ENCODE measurements at regions not wholly inside any gene's neighbourhood (a gene's known extent, or its start where the extent isn't known, plus 50 kb on each side); places are given as distances from the start of the nearest gene placed in this dataset.
"Not testable (repeated sequence)": the region's sequence is repeated elsewhere in the genome, so short reads cannot be mapped to it uniquely, and the experiment has no call there.

GRCh38 chr7:65792726-65793125 lies 80.1 kb upstream of the VKORC1L1 start:
- H3K4me3 ChIP-seq (replicated peaks in 1 of 3); H3K4me1 ChIP-seq; DNase-seq; H3K36me3 ChIP-seq; H3K27ac ChIP-seq; intact Hi-C loops (cut with DNase I); H3K9me3 ChIP-seq; H3K27me3 ChIP-seq: not testable (repeated sequence)
- 95 to 97% methylated on average over 4 of the region's 4 CpGs for WGBS, 2 donors

DNA sequence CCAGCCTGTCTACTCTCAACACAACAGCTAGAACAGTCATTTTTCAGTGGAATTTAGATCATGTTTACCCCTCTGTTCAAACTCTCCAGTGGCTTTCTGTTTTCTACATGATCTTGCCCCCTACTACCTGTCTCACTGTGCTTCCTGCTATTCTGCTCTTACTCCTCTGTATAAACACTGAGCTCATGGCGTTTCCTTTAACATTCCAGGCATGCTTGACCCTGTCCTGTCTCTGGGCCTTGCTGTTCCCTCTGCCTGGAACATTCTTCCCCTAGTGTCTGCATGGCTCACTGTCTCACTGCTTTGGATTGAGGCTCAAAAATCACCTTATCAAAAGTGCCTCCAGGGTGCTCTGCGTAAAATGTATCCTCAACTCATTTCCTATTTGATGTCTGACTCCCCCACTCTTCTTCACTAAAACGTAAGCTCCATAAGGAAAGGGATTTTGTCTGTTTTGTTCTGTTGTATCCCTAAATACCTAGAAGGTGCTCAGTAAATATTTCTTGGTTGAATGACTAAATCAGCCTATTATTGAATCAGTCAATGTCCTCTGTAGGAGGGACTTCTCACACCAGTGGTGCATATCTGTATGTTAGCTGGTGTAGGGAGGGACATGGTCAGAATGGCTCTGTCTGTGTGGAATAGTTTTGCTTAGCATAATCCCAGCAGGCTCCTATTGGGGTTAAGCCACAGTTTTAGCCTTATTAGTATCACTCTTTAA lies 78.0 kb upstream of the VKORC1L1 start:
- H3K9me3 ChIP-seq; H3K4me3 ChIP-seq (replicated peaks in 1 of 3); H3K4me1 ChIP-seq; DNase-seq; H3K27ac ChIP-seq; H3K27me3 ChIP-seq; intact Hi-C loops (cut with DNase I); H3K36me3 ChIP-seq: not testable (repeated sequence)
- 69 to 70% methylated on average over 3 of the region's 3 CpGs for WGBS, 2 donors

- DNase-seq; H3K27me3 ChIP-seq; H3K36me3 ChIP-seq; H3K4me1 ChIP-seq; H3K9me3 ChIP-seq; H3K4me3 ChIP-seq (replicated peaks in 1 of 3); H3K27ac ChIP-seq; intact Hi-C loops (cut with DNase I): not testable (repeated sequence)
- 91 to 92% methylated on average over 4 of the region's 4 CpGs for WGBS, 2 donors
Measured at GRCh38 chr7:65795392-65795716, 77.5 kb upstream of the VKORC1L1 start.

- Histone ChIP-seq H3K27ac (no peak overlapping the region), H3K36me3 (no peaks in the 10 kb centered on the region), H3K27me3 (no peaks in the 10 kb centered on the region), H3K4me1 (no peaks in the 10 kb centered on the region), H3K4me3 (replicated peaks in 1 of 3) (no peak overlapping the region), H3K9me3 (no peaks in the 10 kb centered on the region)
- intact Hi-C loops (cut with DNase I): no loop called here
- no peak for DNase-seq
- no peak for TF ChIP-seq POLR2A (IDR thresholded peaks at IDR 0.05)
- TF ChIP-seq, protein P1, sequence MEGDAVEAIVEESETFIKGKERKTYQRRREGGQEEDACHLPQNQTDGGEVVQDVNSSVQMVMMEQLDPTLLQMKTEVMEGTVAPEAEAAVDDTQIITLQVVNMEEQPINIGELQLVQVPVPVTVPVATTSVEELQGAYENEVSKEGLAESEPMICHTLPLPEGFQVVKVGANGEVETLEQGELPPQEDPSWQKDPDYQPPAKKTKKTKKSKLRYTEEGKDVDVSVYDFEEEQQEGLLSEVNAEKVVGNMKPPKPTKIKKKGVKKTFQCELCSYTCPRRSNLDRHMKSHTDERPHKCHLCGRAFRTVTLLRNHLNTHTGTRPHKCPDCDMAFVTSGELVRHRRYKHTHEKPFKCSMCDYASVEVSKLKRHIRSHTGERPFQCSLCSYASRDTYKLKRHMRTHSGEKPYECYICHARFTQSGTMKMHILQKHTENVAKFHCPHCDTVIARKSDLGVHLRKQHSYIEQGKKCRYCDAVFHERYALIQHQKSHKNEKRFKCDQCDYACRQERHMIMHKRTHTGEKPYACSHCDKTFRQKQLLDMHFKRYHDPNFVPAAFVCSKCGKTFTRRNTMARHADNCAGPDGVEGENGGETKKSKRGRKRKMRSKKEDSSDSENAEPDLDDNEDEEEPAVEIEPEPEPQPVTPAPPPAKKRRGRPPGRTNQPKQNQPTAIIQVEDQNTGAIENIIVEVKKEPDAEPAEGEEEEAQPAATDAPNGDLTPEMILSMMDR (IDR thresholded peaks at IDR 0.05): no peak
- WGBS, 2 donors: 92 to 96% methylated on average over 4 of the region's 4 CpGs
Measured at GRCh38 chr7:65796205-65796604, 76.7 kb upstream of the VKORC1L1 start.

DNA sequence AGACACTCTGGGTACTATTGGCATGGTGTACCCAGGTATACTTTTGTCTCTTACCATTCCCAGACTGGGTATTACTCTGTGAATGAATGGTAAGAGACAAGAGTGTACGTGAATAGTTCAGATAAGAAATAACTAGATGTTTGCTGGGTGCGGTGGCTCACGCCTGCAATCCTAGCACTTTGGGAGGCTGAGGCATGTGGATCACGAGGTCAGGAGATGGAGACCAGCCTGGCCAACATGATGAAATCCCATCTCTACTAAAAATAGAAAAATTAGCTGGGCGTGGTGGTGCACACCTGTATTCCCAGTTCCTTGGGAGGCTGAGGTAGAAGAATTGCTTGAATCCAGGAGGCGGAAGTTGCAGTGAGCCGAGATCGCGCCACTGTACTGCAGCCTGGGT lies 75.8 kb upstream of the VKORC1L1 start:
- H3K4me1 ChIP-seq; H3K27ac ChIP-seq; H3K9me3 ChIP-seq; DNase-seq; intact Hi-C loops (cut with DNase I); H3K36me3 ChIP-seq; H3K27me3 ChIP-seq; H3K4me3 ChIP-seq (replicated peaks in 1 of 3): not testable (repeated sequence)
- WGBS, 2 donors: 83 to 97% methylated on average over 9 of the region's 9 CpGs

- H3K9me3 ChIP-seq; H3K27ac ChIP-seq; H3K4me3 ChIP-seq (replicated peaks in 1 of 3); H3K4me1 ChIP-seq; DNase-seq; H3K27me3 ChIP-seq; H3K36me3 ChIP-seq; intact Hi-C loops (cut with DNase I): not testable (repeated sequence)
- WGBS, 2 donors: 84 to 94% methylated on average over 5 of the region's 5 CpGs
Measured at GRCh38 chr7:65797566-65797965, 75.3 kb upstream of the VKORC1L1 start.

- Histone ChIP-seq H3K9me3 (no peaks in the 10 kb centered on the region), H3K4me1 (no peaks in the 10 kb centered on the region), H3K27ac (no peak overlapping the region), H3K36me3 (no peaks in the 10 kb centered on the region), H3K4me3 (replicated peaks in 1 of 3) (no peak overlapping the region), H3K27me3 (no peaks in the 10 kb centered on the region)
- no peak for DNase-seq
- WGBS, 2 donors: 69 to 92% methylated on average over 5 of the region's 5 CpGs
- TF ChIP-seq, protein P1 (IDR thresholded peaks at IDR 0.05): no peak
- no peak for TF ChIP-seq POLR2A (IDR thresholded peaks at IDR 0.05)
- intact Hi-C loops (cut with DNase I): no loop called here
Measured at GRCh38 chr7:65798111-65799075, 74.5 kb upstream of the VKORC1L1 start.

GRCh38 chr7:65800191-65800590 lies 72.7 kb upstream of the VKORC1L1 start:
- intact Hi-C loops (cut with DNase I); H3K36me3 ChIP-seq; H3K27me3 ChIP-seq; H3K4me3 ChIP-seq (replicated peaks in 1 of 3); DNase-seq; H3K9me3 ChIP-seq; H3K27ac ChIP-seq; H3K4me1 ChIP-seq: not testable (repeated sequence)
- WGBS, 2 donors: 69 to 84% methylated on average over 4 of the region's 4 CpGs

Measured in thyroid gland (tissue), 4 donors.